CD4-positive, alpha-beta T cell treated with Interleukin-4 for 1 hour (primary cell): ENCODE measurements at regions not wholly inside any gene's neighbourhood (a gene's known extent, or its start where the extent isn't known, plus 50 kb on each side); places are given as distances from the start of the nearest gene placed in this dataset.
"Not testable (repeated sequence)": the region's sequence is repeated elsewhere in the genome, so short reads cannot be mapped to it uniquely, and the experiment has no call there.

Source experiments
- DNase-seq, 2 donors: peaks; one replicate each; pipeline ENCODE4 v3.0.0-alpha.2; 2020 to 2022

DNA sequence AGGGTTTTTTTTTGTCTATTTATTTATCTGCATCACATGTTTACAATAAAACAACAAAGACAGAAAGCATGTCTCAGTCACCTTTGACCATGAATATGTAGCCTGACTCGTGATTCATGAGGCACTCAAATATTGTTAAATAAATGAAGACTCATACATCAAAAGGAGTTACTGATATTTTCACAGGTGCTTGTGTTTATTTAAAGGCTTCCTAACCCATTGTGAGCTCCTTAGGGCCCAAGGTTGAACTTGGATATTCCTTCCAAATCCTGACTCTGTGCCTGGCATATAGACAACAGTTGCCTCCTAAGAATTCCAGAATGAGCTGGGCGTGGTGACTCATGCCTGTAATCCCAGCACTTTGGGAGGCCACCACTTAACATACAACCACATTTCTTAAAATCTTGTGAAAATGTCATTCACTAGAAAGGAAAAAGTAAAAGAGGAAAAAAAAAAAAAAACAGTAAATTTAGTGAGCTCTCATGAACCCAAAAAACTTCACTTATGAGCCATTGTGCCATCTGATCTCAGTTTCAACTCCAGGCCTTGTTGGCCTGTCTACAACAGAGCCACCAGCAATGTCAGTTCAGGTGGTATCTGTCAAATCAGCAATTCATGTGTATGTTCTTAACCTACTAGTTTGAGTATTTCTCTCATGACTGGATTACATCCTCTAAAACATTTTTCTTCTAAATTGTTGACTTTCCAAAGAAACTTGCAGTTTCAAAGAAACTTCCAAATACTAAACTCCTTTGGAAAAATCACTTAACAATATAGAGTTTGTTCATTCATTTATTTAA is 162.7 kb upstream of the MARCKS start:
- no peak for DNase-seq

DNA sequence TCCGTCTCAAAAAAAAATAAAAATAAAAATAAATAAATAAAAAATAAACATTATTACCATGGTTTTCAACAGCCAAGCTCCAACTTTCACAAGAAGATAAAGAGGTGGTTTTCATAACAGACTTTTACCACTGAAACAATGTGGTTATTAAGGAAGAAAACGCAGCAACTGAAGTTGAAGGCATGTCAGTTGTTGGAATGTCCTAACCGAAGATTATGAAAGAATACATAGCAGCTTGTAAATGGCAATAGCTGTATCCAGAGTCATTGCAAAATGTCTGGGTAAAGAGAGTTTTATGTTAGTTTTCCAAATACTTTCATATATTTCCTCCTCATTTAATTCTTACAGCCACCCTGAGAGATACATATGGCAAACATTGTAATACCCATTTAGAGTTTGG is 161.6 kb upstream of the MARCKS start:
- no peak for DNase-seq

DNA sequence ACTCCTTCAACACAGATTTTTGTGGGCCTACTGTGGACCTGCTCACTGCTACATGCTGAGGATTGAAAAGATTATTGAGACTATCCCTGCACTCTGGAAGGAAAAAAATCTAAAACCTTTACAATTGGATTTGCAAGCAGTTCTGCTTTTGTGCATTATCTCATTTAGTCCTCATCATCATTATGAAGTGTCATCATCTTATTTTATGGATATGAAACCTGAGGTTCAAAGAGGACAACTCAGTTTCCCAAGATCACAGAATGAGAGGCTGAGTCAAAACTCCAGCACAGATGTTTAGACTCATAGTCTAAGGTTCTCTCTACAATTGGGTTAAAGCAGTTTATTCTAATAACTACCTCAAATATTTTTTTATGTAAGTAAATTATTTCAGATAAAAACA is 160.2 kb upstream of the MARCKS start:
- peak in 1 of 2 donors; percentile 5 for DNase-seq

DNA sequence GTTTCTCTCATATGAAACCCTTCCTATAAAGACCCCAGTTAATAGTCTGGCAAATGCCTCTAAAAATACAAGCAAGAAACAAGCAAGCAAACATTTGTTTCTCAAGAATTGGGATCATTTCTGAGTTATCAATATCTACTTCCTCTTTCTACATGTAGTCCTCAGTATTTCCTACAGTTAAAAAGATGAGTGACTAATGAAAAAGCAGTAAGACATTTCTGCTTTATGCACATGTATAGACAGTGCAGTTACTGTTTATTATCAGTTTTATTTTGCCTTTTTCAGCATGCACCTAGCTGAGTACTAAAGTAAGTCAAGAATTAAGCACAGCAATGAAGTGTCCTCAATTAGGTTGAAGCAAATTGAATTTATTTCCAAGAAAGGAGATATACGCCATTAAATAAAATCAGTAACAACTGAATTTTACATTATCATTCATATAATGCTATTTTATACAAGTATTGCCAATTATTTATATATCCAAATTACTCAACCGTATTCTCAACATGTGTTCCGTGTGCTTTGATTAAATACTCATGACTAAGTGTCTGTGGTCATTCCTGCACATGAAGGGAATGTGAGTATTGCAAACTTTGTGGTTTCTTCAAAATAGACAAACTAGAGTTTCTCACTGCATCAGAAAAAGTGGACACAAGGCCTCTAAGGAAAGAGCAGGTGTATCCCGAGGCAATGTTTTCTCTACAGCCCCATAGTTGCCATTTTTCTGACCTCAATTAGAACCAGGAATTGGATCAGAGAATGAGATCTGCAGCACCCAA is 159.3 kb upstream of the MARCKS start:
- DNase-seq: no peak

DNA sequence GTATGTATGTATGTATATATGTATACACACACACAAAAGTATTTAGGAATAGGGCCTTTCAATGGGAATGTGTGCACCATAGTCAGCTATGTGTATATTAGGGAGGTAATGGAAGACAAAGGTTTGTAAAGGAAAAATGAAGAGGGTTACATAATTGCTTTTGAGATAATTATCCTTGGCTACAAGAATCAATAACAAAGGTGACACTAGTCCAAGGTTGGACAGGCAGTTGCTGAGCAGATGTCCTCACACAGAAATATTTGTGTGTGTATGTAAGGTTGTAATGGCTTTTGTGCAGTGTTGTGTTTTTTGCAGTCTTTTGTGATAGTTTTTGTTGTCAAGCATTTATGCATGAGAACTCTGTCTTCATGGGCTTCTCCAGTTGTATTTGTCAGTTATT is 157.9 kb upstream of the MARCKS start:
- DNase-seq: no peak

DNA sequence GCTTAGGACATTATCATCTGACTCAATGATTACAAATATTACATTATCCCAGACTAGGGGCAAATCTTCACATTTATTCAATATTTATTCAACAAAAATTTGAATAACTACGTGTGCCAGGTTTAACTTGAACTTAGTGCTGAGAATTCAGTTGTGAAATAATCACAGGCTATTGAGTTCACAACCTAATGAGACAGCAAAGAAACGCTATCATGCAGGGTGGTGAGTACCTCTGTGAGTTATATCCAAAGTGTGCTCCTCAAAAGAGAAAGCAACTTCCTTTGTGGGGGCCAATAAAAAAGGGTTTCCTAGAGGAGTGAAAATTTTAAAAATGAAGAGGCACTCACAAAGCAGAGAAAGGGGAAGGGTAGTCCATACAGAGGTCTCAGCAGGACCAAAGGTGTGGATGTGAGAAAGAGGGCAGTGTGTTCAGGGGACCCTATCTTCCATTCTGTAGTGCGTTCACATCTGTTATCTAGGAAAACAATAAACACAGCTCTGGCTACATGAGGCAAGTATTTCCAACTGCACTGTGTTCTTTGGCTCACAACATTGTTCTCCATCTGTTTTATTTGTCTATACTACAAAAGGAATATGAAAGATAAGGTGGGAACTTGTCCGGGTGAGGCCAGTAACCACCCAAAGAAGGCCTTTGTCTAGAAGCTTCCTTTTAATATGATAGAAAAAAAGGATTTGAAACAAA is 155.4 kb upstream of the MARCKS start:
- DNase-seq: no peak

DNA sequence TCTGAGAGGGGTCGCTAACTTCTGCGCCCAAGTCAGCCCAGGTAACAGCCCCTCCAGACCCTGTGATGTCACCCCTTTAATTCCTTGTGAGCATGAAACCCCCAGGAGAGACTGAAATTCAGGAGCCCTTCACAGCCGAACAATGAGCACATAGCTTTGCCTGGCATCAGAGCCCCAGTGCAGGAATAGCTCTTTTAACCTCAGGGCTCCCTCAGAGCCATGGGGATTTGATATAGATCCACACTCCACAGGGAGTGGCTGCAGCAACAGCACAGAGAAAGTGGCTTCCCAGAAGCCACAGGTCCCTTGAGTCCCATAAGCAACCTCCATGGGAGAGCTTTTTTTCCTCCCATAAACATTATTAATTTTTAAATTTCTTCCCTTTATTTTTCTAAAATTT is 150.0 kb upstream of the MARCKS start:
- no peak for DNase-seq

DNA sequence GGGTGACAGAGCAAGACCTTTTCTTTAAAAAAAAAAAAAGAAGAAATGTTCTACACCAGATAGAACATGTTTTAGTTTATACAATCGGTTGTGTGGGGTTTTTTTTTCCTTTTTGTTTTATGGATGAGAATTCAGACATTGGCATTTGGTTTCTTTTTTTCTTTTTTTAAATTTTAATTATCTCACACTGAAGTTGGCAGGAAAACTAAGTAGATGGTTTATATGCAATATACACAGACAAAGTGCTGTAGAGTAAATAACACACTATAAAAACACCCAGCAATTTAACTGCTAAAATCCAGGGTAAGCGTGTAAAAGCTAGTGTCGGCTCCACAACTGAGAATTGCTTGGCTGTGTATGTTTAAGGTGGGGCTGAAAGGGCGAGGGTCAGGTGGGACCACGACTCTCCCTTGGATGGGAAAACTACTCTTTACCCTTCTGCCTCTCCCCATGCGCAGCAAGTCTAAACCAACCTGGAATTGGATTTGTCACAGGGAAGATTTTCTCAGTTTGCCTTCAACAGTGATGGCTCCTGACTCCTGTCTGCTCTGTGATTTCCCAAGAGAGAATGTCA is 147.1 kb upstream of the MARCKS start:
- no peak for DNase-seq

DNA sequence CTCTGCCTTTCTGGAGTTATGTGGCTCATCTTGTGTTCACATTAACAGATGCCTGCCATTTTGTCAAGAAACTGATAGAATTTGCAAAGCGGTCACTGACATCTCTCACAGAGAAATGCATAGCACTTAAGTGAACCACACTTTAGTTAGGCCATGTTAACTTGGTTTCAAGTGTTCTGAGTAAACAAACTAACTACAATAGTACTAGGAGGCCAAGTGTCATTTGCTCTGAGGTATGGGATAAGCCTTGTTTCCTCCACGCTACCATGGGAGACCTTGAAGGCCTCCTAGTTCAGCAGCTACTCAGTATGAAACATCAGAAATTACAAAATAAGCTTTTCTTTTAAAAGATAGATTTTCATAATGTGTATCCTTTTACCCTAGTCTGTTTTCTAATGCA is 143.5 kb upstream of the MARCKS start:
- DNase-seq: no peak

DNA sequence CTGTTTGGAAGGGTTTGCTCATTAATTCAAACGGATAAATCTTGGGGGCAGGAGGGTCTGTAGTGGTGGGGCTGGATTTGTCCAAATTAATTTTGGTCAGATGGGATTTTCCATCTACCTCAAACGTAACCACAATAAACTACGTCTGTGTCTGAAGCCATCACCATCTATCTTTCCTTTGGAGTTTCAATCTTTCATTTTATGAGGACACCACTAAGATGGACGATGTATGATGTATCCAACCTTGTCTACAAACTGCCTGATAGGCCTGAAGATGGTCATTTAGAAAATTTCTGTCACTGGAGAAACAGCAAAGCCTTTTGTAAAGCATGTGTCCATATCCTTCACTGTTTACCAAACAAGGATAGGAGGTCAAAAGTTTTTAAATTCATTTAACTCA is 138.6 kb upstream of the MARCKS start:
- DNase-seq: no peak

DNA sequence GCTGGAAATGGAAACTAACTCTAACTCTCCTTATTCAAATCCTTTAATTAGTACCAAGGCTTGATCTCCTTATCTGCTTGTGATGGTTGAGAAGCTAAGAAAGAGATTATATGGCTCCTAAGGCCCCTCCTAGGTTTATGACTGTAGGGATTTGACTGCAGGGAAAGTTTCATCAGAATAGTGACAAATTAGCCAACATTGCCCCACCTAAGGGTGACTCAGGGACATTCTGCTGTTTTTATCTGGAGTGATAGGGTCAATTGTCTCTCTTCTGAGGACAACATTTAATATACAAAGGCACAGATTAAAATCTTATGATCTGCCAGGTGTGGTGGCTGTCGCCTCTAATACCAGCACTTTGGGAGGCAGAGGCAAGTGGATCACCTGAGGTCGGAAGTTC is 138.1 kb upstream of the MARCKS start:
- DNase-seq: peak in 1 of 2 donors; percentile 16

DNA sequence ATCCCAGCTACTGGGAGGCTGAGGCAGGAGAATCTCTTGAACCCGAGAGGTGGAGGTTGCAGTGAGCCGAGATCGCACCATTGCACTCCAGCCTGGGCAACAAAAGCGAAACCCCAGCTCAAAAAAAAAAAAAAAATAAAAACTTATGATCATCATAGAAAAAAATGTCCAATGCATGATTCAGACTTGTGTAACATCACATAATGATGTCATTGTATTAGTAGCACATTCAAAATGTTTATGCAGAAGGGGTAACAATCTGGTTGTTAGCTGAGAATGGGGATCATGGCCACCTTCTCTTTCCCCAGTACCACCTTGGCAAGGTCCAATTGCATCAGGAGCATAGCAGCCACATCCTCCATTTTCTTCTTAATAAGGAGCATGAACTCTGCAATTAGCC is 137.6 kb upstream of the MARCKS start:
- no peak for DNase-seq

DNA sequence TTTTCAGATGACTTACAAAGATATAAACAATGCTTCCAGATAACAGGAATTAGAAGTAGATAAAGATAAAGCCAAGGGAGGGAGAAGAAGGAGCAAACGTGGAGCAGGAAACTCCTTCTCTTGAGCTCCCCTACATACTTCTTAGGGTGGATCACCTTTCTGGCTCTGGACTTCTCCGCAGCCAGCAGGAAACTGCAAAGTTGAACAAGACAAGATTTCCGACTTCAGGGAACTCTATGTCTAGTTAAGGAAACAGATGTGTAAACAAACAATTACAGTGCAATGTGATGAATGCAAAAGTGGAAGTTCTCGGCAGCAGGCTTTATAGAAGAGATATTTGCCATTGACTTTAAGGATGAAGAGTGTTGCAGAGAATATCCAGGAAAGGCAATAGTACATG is 134.0 kb upstream of the MARCKS start:
- no peak for DNase-seq

DNA sequence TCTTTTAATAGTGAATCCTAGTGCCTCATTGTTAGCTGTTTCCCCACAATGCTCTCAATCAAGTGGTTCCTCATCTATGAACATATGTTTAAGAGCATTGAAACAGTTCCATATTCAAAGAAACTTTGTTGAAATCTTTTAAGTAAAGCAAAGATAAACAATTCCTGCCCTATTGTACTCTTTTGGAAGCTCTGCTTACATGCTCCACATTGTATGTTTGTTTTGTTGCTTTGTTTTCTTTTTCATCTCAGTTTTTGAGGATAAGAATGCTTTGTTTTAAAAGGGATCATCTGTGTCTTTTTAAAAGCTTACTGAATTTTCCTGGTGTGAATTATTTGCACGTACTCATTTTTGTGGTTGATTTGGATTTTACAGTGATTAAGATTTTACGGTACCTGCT is 132.2 kb upstream of the MARCKS start:
- not testable (repeated sequence) for DNase-seq

DNA sequence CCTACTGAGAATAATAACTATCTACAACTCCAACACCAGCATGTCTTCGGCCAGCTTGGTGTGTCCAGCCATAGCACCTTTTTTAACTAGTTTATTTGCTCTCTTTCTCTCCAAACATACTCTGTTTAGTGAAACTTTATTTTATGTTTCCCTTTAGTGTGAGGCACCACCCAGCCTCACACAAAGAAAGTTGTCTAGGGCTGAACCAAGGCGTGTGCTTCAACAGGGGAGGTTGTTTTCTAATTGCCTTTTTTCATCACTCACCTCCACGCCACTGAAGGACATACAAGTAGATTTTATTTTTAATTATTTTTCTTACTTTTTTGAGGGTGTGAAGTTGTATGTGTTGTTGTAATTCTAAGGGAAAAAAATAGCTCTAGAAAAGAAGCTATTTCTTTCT is 125.6 kb upstream of the MARCKS start:
- DNase-seq: no peak

DNA sequence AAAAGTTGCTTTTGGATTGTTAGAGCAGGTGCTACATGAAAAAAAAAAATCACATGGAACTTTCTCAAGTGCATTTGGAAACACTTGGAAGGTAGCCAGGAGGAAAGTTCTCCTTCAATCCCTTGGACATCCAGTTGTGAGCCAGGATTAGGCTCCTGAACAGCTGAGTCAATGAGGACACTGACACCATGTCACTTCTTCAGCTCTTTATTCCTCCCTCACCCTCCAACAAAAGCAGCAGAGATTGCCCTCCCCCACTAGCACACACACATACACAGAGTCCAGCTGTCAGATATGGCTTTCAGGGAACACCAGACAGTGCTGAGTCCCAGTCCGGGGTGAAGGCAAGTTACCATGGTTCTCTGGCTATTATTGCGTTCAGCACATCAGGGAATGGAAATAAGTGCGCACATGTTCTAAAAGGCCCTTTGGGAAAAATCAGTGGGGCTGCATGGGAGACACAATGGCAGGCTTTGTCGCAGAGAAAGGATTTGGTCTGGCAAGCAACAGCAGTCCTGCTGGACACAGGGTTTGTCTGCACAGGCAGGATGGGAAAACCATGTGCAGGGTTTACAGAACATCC is 124.7 kb upstream of the MARCKS start:
- no peak for DNase-seq

DNA sequence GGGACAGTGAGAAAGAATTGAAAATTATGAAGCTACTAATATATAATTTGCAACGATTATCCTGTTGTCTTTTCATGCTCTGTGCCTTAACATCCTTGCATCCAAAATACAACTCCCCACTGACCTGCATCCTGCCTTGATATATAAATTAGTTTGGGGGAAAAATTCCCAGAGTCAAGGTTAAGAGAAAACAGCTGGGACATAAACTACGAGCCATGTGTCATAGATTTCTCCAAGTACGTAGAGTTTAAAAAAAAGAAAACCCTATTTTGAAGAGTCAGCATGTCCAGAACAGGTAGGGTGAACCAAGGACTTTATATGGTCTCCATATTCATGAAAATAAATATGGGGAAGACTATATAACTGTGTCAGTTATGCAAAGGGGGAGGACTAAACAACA is 123.8 kb upstream of the MARCKS start:
- DNase-seq: no peak

DNA sequence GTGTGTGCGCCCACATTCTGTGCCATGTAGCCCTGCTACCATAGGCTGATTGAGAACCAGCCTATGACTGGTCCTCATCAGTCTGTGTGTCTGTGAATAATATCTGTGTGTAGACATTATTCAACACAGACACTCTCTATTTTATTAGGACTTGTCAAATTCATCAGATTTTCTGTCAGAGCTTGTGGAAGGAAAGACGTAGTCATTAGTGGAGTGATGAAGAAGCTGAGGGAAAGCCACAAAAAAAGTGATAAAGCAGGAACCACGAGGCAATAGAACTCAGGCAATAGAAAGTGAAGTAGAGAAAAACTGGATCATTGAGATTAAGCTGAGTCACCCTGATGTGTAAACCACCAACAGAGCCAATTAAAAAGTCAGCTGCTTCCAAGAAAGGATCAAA is 122.2 kb upstream of the MARCKS start:
- no peak for DNase-seq

DNA sequence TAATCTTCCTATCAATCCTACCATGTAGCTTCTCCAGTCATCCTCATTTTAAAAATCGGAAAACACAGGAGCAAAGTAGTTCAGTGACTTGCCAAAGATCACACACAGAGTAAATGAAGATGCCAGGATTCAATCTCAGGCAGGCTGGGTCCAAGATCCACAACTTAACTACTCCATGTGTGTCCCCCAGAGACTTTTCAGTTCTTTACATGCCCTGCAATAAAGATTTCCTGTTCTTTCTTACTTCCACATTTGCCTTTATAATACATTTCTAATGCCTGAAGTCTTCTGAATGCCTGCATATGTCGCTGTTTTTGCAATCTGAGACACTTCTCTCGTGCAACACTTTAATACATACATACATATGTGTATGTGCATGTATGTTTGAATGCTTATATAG is 121.7 kb upstream of the MARCKS start:
- DNase-seq: no peak

DNA sequence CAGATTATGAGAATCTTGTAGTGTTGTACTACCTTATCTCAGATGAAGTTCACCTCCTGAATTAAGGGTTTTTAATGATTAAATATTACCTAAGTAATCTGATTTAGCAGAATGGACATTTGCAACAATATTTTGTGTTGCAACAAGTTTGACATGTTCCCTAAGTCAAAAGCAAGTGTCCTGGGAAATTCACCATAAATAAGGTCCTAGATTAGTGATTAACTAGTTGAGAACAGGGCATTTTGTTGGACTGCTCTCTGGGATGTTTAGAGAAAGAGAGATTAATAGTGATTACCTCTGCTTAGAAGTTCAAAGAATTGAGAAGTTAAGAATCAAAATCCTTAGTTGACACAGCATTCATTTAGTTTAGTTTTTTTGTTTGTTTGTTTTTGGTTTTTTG is 120.2 kb upstream of the MARCKS start:
- no peak for DNase-seq

DNA sequence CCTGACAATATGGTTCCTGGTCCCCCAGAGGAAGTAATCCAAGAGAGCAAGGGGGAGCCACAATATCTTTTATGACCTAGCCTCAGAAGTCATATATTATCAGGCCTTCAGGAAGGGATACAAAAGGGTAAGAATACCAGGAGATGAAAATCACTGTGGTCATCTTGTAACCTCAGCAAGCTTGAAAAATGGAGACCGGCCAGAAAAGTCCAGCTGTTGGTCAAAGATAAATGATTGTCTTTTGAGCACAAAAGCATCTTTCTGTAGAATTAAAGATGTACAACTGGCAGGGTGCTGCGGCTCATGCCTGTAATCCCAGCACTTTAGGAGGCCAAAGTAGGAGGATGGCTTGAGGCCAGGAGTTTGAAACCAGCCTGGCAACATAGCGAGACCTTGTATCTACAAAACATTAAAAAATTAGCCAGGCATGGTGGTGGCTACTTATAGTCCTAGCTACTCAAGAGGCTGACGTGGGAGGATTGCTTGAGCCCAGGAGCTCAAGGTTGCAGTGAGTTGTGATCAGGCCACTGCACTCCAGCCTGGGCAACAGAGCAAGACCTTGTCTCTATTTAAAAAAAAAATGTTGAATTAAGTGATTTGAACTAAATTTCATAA is 118.0 kb upstream of the MARCKS start:
- DNase-seq: no peak

DNA sequence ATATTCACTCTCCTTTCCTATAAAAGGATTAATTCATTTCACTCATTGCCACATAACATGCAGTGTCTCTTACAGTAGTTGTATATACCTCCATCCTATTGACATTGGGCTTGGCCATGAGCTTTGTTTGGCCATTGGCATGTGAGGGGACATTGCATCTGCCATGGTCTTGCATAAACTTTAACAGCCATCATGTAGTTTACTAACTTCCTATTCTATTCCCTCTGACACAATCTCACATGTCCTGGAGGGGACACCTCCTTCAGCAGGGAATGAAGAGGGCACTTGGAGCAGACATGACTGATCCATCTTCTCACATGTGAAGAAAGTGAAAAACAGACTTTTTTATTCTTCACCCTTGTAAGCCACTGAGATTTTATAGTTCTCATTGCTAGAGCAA is 115.5 kb upstream of the MARCKS start:
- DNase-seq: no peak

DNA sequence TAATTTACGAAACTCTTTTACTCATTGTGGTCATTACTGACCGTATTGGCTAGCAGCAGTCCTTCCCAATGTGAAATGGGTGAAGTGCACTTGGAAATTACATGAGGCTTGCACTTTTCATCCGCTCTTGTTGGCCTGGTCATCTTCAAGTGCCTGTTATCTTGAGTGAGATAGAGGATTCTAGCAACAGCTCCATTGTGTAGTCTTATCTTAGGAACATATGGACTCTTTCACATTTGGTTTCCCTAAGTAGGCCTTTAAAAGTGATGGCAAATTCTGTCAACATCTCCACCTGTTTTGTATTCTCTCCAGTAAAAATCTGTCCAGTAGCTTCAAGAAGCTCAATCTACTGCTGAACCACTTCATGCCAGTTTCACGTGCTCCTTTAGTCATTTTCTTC is 114.8 kb upstream of the MARCKS start:
- no peak for DNase-seq
